ENCODE measurements at regions not wholly inside any gene's neighbourhood (a gene's known extent, or its start where the extent isn't known, plus 50 kb on each side); places are given as distances from the start of the nearest gene placed in this dataset.

GRCh38 chr7:106812027-106812643 is 52.9 kb upstream of the PIK3CG start:
- DNase-seq: no peak

- DNase-seq: no peak
Measured at GRCh38 chr7:106813705-106814305, 51.3 kb upstream of the PIK3CG start.

GRCh38 chr7:106814887-106815286 is 50.2 kb upstream of the PIK3CG start:
- no peak for DNase-seq
